IMR-90 (cell line): ENCODE measurements at regions not wholly inside any gene's neighbourhood (a gene's known extent, or its start where the extent isn't known, plus 50 kb on each side); places are given as distances from the start of the nearest gene placed in this dataset.

ENCODE experiments used
- BHLHE40 ChIP-seq: fragments of 150-350 bp; IDR thresholded peaks from 2 replicates; pipeline ENCODE4 v1.6.1; 2016; ENCODE audit warnings: mild to moderate bottlenecking, low read depth, low read length
- CEBPB ChIP-seq: IDR thresholded peaks from 2 replicates; pipeline ENCODE4 v1.6.1; 2012; ENCODE audit warnings: low read depth, low read length, improper control_type of control experiment
- CHD1 ChIP-seq: IDR thresholded peaks from 2 replicates; pipeline ENCODE4 v1.6.1; 2012; ENCODE audit warnings: low read depth, low read length, improper control_type of control experiment
- FOS ChIP-seq: fragments of 150-350 bp; IDR thresholded peaks from 2 replicates; pipeline ENCODE4 v1.6.1; 2016; ENCODE audit warnings: low read depth, low read length
- MAFK ChIP-seq: IDR thresholded peaks from 2 replicates; pipeline ENCODE4 v1.6.1; 2012; ENCODE audit warnings: low read depth, low read length, improper control_type of control experiment
- MAZ ChIP-seq: IDR thresholded peaks from 2 replicates; pipeline ENCODE4 v1.6.1; 2012; ENCODE audit warnings: low read depth, mild to moderate bottlenecking, low read length, improper control_type of control experiment, moderate library complexity, borderline replicate concordance
- MXI1 ChIP-seq: IDR thresholded peaks from 2 replicates; pipeline ENCODE4 v1.6.1; 2012; ENCODE audit warnings: low read depth, mild to moderate bottlenecking, low read length, moderate library complexity, borderline replicate concordance
- POLR2A ChIP-seq: IDR thresholded peaks from 2 replicates; pipeline ENCODE4 v1.6.1; 2012; ENCODE audit warnings: mild to moderate bottlenecking, low read depth, low read length
- RAD21 ChIP-seq: IDR thresholded peaks from 2 replicates; pipeline ENCODE4 v1.6.1; 2012; ENCODE audit warnings: low read length, improper control_type of control experiment
- SMC3 ChIP-seq: fragments of 150-350 bp; IDR thresholded peaks from 2 replicates; pipeline ENCODE4 v1.6.1; 2016; ENCODE audit warnings: low read depth, mild to moderate bottlenecking, antibody characterized with exemption, low read length, moderate library complexity
- TF ChIP-seq, protein P1 (sequence below): fragments of 150-350 bp; IDR thresholded peaks from 2 replicates; pipeline ENCODE4 v1.6.1; 2016; ENCODE audit warnings: low read depth, mild to moderate bottlenecking, low read length, moderate library complexity, borderline replicate concordance
- TF ChIP-seq, protein P2 (sequence below): conservative IDR thresholded peaks from 2 replicates; pipeline ENCODE4 v1.5.1; 2012; ENCODE audit warnings: mild to moderate bottlenecking, low read depth, low read length, improper control_type of control experiment
- TF ChIP-seq, protein P3 (sequence below): fragments of 150-350 bp; IDR thresholded peaks from 2 replicates; pipeline ENCODE4 v1.6.1; 2017; ENCODE audit warnings: mild to moderate bottlenecking, antibody characterized with exemption, low read length, low read depth

DNA sequence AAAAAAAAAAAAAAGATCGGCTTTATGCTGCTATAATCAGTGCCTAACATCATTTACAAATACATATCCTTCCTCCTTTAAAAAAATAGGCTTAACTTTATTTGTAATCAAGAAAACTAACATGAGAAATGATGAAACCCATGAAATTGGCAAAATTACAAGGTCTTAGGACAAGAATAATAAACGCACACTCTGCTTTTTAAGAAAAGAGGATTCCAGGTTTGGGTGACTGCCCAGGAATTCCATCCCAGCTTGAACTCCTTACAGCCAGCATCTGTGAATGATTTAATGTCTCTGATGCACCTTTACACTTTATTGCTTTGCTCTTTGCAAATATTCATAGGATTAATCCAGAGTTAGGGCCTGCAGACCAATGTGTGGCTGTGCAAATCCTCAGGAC lies 196.0 kb downstream of the CBLN1 start:
- TF ChIP-seq MXI1 (no peak), CEBPB (no peak), POLR2A (no peak), CHD1 (no peak), SMC3 (no peak), RAD21 (no peak), MAZ (no peak), BHLHE40 (no peak), FOS (no peak), MAFK (no peak)
- TF ChIP-seq, protein P1, sequence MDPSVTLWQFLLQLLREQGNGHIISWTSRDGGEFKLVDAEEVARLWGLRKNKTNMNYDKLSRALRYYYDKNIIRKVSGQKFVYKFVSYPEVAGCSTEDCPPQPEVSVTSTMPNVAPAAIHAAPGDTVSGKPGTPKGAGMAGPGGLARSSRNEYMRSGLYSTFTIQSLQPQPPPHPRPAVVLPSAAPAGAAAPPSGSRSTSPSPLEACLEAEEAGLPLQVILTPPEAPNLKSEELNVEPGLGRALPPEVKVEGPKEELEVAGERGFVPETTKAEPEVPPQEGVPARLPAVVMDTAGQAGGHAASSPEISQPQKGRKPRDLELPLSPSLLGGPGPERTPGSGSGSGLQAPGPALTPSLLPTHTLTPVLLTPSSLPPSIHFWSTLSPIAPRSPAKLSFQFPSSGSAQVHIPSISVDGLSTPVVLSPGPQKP = no peak
- TF ChIP-seq, protein P2, sequence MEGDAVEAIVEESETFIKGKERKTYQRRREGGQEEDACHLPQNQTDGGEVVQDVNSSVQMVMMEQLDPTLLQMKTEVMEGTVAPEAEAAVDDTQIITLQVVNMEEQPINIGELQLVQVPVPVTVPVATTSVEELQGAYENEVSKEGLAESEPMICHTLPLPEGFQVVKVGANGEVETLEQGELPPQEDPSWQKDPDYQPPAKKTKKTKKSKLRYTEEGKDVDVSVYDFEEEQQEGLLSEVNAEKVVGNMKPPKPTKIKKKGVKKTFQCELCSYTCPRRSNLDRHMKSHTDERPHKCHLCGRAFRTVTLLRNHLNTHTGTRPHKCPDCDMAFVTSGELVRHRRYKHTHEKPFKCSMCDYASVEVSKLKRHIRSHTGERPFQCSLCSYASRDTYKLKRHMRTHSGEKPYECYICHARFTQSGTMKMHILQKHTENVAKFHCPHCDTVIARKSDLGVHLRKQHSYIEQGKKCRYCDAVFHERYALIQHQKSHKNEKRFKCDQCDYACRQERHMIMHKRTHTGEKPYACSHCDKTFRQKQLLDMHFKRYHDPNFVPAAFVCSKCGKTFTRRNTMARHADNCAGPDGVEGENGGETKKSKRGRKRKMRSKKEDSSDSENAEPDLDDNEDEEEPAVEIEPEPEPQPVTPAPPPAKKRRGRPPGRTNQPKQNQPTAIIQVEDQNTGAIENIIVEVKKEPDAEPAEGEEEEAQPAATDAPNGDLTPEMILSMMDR = no peak
- TF ChIP-seq, protein P3, sequence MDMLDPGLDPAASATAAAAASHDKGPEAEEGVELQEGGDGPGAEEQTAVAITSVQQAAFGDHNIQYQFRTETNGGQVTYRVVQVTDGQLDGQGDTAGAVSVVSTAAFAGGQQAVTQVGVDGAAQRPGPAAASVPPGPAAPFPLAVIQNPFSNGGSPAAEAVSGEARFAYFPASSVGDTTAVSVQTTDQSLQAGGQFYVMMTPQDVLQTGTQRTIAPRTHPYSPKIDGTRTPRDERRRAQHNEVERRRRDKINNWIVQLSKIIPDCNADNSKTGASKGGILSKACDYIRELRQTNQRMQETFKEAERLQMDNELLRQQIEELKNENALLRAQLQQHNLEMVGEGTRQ = no peak
